Lung (tissue), 11 donors: ENCODE measurements at regions not wholly inside any gene's neighbourhood (a gene's known extent, or its start where the extent isn't known, plus 50 kb on each side); places are given as distances from the start of the nearest gene placed in this dataset.

Source experiments
- ATAC-seq: fragments of 200-7000 bp; cut with Tn5 transposase; one replicate; pipeline ENCODE4 v1.9.1; 2020; ENCODE audit warnings: moderate number of reproducible peaks; ENCODE audit not compliant: insufficient read depth, low FRiP score
- DNase-seq, 3 donors: peaks; one replicate each; pipeline ENCODE4 v3.0.0-alpha.2; 2013 to 2017
- H3K27ac ChIP-seq, 2 donors: one replicate each; pipeline ENCODE4 v1.5.1; 2013; ENCODE audit warnings: mild to moderate bottlenecking in 2 of 2, moderate library complexity in 2 of 2, control low read depth in 1 of 2, inconsistent platforms in 1 of 2, low read depth in 1 of 2, low read length in 1 of 2
- H3K27me3 ChIP-seq, 3 donors: one replicate each; pipeline ENCODE4 v1.5.1; 2013; ENCODE audit warnings: low read length in 2 of 3; ENCODE audit not compliant: control insufficient read depth in 3 of 3, insufficient read depth in 3 of 3
- H3K36me3 ChIP-seq, 4 donors: one replicate each; pipeline ENCODE4 v1.5.1; 2013; ENCODE audit warnings: low read length in 4 of 4, mild to moderate bottlenecking in 1 of 4, moderate library complexity in 1 of 4; ENCODE audit not compliant: control insufficient read depth in 4 of 4, insufficient read depth in 4 of 4
- H3K4me1 ChIP-seq, 5 donors: one replicate each; pipeline ENCODE4 v1.5.1; 2013; ENCODE audit warnings: low read length in 5 of 5, mild to moderate bottlenecking in 2 of 5, moderate library complexity in 1 of 5; ENCODE audit not compliant: control insufficient read depth in 5 of 5, insufficient read depth in 5 of 5
- H3K4me3 ChIP-seq: one replicate; pipeline ENCODE4 v1.5.1; 2013; ENCODE audit warnings: mild to moderate bottlenecking, control low read depth, moderate library complexity
- H3K9ac ChIP-seq, 2 donors: one replicate each; pipeline ENCODE4 v1.5.1; 2013; ENCODE audit warnings: low read length in 2 of 2, control low read depth in 1 of 2; ENCODE audit not compliant: insufficient read depth in 1 of 2
- H3K9me3 ChIP-seq, 4 donors: one replicate each; pipeline ENCODE4 v1.5.1; 2013; ENCODE audit warnings: low read length in 3 of 4, mild to moderate bottlenecking in 1 of 4, moderate library complexity in 1 of 4; ENCODE audit not compliant: control insufficient read depth in 4 of 4, insufficient read depth in 3 of 4
- WGBS, 2 donors: extraction: QIAGEN DNeasy Blood & Tissue Kit; methylation state at CpG; one replicate each; pipeline ENCODE4 v1.1.7; 2013; 5-methylcytosine and 5-hydroxymethylcytosine counted together
- TF ChIP-seq, protein P1 (sequence below): IDR thresholded peaks from 2 replicates; pipeline ENCODE4 v1.5.1; 2012; ENCODE audit warnings: mild to moderate bottlenecking; ENCODE audit errors: control extremely low read depth, extremely low read depth
- donor health status: control.
- donor health status: control.
- donor health status: Bipolar disorder and iron deficiency.
- donor health status: healthy.
- donor health status: DM: yes; HTN: yes; CAD: no.

DNA sequence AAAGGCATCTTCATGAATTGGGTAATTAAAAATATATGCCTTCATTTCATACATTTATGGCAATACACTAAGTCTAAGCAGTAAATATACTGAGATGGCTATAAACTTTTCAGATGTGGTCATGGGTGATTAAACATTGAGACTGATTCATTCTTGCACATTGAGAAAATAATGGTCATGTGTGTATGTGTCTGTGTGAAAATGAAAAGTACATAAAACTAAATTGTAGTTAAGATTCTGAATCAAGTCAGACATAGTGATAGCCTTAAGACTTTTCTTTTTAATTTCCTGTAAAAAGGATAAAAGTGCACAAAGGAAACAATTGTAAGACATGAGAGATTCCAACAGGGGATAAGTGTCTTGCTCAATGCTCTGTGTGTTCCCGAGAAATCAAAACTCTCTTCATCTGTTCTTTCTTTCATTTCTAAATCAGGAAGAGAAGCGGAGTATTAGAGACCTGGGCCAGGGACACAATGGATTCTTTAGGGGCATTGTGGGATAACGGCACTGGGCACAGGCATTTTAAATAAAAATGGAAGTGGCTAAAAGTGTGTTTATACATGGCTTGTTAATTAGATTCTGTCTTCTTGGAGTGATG is 69.8 kb upstream of the AGR3 start:
- no peaks in the 10 kb centered on the region for H3K36me3 ChIP-seq
- H3K27ac ChIP-seq, result no peak overlapping the region
- H3K27me3 ChIP-seq, result no peaks in the 10 kb centered on the region
- H3K4me1 ChIP-seq, result peaks cover 0 to 13% (median 4%) of the 10 kb centered on the region in 5 donors
- H3K9me3 ChIP-seq, result peaks cover 0 to 7% (median 0%) of the 10 kb centered on the region in 4 donors
- no peak for ATAC-seq
- TF ChIP-seq, protein P1, sequence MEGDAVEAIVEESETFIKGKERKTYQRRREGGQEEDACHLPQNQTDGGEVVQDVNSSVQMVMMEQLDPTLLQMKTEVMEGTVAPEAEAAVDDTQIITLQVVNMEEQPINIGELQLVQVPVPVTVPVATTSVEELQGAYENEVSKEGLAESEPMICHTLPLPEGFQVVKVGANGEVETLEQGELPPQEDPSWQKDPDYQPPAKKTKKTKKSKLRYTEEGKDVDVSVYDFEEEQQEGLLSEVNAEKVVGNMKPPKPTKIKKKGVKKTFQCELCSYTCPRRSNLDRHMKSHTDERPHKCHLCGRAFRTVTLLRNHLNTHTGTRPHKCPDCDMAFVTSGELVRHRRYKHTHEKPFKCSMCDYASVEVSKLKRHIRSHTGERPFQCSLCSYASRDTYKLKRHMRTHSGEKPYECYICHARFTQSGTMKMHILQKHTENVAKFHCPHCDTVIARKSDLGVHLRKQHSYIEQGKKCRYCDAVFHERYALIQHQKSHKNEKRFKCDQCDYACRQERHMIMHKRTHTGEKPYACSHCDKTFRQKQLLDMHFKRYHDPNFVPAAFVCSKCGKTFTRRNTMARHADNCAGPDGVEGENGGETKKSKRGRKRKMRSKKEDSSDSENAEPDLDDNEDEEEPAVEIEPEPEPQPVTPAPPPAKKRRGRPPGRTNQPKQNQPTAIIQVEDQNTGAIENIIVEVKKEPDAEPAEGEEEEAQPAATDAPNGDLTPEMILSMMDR, result no peak
- 56 to 62% methylated on average over 3 of the region's 3 CpGs for WGBS, 2 donors
- no peak for DNase-seq
- no peak overlapping the region for H3K9ac ChIP-seq
- no peak overlapping the region for H3K4me3 ChIP-seq

DNA sequence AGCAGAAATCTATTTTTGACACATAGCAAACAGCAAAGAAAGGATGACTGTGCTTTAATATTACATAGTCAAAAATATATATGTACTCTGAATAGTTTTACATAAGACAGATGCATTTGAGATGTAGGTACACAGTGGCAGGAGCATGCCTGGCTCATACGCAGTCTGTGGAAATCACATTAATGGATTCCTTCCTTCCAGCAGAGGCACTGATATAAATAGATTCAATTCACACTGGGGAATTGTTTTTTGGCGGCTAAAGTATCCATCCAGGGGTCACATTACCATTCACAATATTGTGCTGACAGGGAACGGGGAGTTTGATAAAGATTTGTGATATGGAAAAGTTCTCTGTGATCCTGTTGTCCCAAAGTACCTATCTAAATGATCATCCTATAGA is 72.5 kb upstream of the AGR3 start:
- ATAC-seq, result no peak
- H3K27me3 ChIP-seq, result no peaks in the 10 kb centered on the region
- TF ChIP-seq, protein P1, result no peak
- H3K4me1 ChIP-seq, result peaks cover 0 to 13% (median 4%) of the 10 kb centered on the region in 5 donors
- no peak overlapping the region for H3K27ac ChIP-seq
- no peak overlapping the region for H3K4me3 ChIP-seq
- WGBS, 2 donors, result 62 to 63% methylated on average over 3 of the region's 3 CpGs
- no peak overlapping the region for H3K9ac ChIP-seq
- H3K36me3 ChIP-seq, result no peaks in the 10 kb centered on the region
- no peak for DNase-seq
- H3K9me3 ChIP-seq, result no peaks in the 10 kb centered on the region

DNA sequence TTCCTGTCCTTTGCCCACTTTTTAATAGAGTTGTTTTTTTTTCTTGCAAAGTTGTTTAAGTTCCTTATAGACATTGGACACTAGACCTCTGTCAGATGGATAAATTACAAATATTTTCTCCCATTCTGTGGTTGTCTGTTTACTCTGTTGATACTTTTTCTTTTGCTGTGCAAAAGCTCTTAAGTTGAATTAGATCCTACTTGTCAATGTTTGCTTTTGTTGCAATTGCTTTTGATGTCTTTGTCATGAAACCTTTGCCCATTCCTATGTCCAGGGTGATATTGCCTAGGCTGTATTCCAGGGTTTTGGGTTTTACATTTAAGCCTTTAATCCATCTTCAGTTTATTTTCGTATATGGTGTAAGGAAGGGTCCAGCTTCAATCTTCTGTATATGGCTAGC is 76.9 kb upstream of the AGR3 start:
- Histone ChIP-seq H3K36me3 (no peaks in the 10 kb centered on the region), H3K4me3 (no peak overlapping the region), H3K27ac (no peak overlapping the region), H3K9me3 (no peaks in the 10 kb centered on the region), H3K4me1 (peaks cover 0 to 21% (median 6%) of the 10 kb centered on the region in 5 donors), H3K27me3 (no peaks in the 10 kb centered on the region), H3K9ac (no peak overlapping the region)
- no peak for DNase-seq
- WGBS, 2 donors, result 88% methylated on average over 1 of the region's 1 CpG
- ATAC-seq, result no peak
- TF ChIP-seq, protein P1, result no peak
